Gastroesophageal sphincter (tissue), 3 donors: ENCODE measurements at regions not wholly inside any gene's neighbourhood (a gene's known extent, or its start where the extent isn't known, plus 50 kb on each side); places are given as distances from the start of the nearest gene placed in this dataset.

Experiments
- EP300 ChIP-seq: sonication (generic); formaldehyde crosslinking; IDR thresholded peaks from one replicate; pipeline ENCODE4 v1.6.1; 2017; ENCODE audit warnings: antibody characterized with exemption, mild to moderate bottlenecking
- POLR2A ChIP-seq, 2 donors: fragments of 450-650 bp; IDR thresholded peaks; one replicate each; pipeline ENCODE4 v1.6.1; 2017; ENCODE audit warnings: antibody characterized with exemption in 2 of 2, mild to moderate bottlenecking in 2 of 2, moderate library complexity in 1 of 2
- POLR2AphosphoS5 ChIP-seq: sonication (generic); formaldehyde crosslinking; IDR thresholded peaks from one replicate; pipeline ENCODE4 v1.6.1; 2017; ENCODE audit warnings: antibody characterized with exemption
- TF ChIP-seq, protein P1 (sequence below), 4 experiments: fragments of 200-600 bp in 2 of 4; fragments of 450-650 bp in 2 of 4; sonication (generic) in 1 of 4; IDR thresholded peaks; one replicate each; pipeline ENCODE4 v1.5.1; 2017 to 2019; ENCODE audit warnings: antibody characterized with exemption in 4 of 4, mild to moderate bottlenecking in 2 of 4, moderate library complexity in 2 of 4

DNA sequence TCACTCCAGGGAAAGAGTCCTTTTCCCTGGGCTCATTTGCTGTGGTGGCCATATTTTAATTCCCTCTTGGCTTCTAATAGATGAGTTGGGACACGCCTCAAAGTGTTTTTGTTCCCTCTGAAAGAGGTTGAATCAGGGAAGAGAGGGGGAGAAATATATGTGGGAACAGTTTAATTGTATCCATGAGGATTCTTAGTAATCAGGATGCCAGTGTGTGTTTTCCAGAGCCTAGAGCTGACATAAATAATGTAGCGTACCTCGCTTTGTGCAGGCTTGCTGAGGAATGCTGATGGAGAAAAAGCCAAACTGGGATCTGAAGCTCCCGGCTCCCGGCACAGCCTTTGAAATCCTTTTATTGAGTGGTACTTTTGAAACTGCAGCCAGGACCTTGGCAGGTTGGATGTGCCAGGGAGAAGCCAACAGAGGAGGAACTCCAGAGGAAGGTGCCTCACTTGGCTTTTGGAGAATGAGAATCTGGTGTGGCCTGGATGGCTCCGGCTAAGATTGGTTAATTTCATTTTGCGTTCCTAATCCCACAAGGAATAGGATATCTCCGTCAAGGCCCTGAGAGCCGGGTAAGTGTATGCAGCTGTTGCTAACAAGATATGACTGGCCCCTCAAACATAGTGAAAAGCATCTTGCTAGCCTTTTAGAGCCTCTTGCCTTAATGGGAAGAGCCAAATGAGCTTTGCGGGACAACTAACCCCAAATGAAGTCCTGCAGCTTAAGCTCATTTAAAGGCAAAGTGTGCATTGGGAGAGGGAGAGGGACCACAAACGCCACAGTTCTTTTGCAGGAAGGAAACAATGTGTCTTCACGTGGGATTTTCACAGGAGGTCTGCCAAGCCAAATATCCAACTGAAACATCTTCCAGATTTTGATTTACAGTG is 471.1 kb upstream of the WWC1 start:
- TF ChIP-seq, protein P1, sequence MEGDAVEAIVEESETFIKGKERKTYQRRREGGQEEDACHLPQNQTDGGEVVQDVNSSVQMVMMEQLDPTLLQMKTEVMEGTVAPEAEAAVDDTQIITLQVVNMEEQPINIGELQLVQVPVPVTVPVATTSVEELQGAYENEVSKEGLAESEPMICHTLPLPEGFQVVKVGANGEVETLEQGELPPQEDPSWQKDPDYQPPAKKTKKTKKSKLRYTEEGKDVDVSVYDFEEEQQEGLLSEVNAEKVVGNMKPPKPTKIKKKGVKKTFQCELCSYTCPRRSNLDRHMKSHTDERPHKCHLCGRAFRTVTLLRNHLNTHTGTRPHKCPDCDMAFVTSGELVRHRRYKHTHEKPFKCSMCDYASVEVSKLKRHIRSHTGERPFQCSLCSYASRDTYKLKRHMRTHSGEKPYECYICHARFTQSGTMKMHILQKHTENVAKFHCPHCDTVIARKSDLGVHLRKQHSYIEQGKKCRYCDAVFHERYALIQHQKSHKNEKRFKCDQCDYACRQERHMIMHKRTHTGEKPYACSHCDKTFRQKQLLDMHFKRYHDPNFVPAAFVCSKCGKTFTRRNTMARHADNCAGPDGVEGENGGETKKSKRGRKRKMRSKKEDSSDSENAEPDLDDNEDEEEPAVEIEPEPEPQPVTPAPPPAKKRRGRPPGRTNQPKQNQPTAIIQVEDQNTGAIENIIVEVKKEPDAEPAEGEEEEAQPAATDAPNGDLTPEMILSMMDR (IDR thresholded peaks at IDR 0.05), result no peak
- TF ChIP-seq POLR2A (IDR thresholded peaks at IDR 0.05) (no peak), EP300 (no peak), POLR2AphosphoS5 (no peak)
